ENCODE measurements at regions not wholly inside any gene's neighbourhood (a gene's known extent, or its start where the extent isn't known, plus 50 kb on each side); places are given as distances from the start of the nearest gene placed in this dataset.

- Histone ChIP-seq H3K27ac (no peak overlapping the region), H3K36me3 (ENCODE audit: low read depth, missing control alignments) (no peaks in the 10 kb centered on the region), H3K9me3 (no peaks in the 10 kb centered on the region), H3K4me1 (no peaks in the 10 kb centered on the region), H3K27me3 (no peaks in the 10 kb centered on the region), H3K4me3 (no peak overlapping the region)
- intact Hi-C loops (cut with DNase I; ENCODE audit: low total_unique reads) = no loop called here
- WGBS, 2 donors = 86 to 90% methylated on average over 12 of the region's 12 CpGs
- DNase-seq = no peak
- TF ChIP-seq, protein P1, sequence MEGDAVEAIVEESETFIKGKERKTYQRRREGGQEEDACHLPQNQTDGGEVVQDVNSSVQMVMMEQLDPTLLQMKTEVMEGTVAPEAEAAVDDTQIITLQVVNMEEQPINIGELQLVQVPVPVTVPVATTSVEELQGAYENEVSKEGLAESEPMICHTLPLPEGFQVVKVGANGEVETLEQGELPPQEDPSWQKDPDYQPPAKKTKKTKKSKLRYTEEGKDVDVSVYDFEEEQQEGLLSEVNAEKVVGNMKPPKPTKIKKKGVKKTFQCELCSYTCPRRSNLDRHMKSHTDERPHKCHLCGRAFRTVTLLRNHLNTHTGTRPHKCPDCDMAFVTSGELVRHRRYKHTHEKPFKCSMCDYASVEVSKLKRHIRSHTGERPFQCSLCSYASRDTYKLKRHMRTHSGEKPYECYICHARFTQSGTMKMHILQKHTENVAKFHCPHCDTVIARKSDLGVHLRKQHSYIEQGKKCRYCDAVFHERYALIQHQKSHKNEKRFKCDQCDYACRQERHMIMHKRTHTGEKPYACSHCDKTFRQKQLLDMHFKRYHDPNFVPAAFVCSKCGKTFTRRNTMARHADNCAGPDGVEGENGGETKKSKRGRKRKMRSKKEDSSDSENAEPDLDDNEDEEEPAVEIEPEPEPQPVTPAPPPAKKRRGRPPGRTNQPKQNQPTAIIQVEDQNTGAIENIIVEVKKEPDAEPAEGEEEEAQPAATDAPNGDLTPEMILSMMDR (IDR thresholded peaks at IDR 0.05) = no peak
- TF ChIP-seq POLR2A (IDR thresholded peaks at IDR 0.05) = no peak
Observed at GRCh38 chr6:33957131-33957891, 153.5 kb upstream of the MLN start.

- DNase-seq = no peak
- TF ChIP-seq, protein P1 (IDR thresholded peaks at IDR 0.05) = no peak
- TF ChIP-seq POLR2A (IDR thresholded peaks at IDR 0.05) = no peak
- 85 to 92% methylated on average over 11 to 13 of the region's 13 CpGs for WGBS, 2 donors
- H3K4me3 ChIP-seq = no peak overlapping the region
- H3K9me3 ChIP-seq = no peaks in the 10 kb centered on the region
- H3K27ac ChIP-seq = no peak overlapping the region
- no peaks in the 10 kb centered on the region for H3K4me1 ChIP-seq
- intact Hi-C loops (cut with DNase I; ENCODE audit: low total_unique reads) = no loop called here
- H3K36me3 ChIP-seq (ENCODE audit: low read depth, missing control alignments) = no peaks in the 10 kb centered on the region
- H3K27me3 ChIP-seq = no peaks in the 10 kb centered on the region
Observed at GRCh38 chr6:33956206-33956605, 152.4 kb upstream of the MLN start.

GRCh38 chr6:33955566-33955965 lies 151.8 kb upstream of the MLN start:
- no peaks in the 10 kb centered on the region for H3K27me3 ChIP-seq
- intact Hi-C loops (cut with DNase I; ENCODE audit: low total_unique reads) = no loop called here
- no peak for DNase-seq
- no peaks in the 10 kb centered on the region for H3K36me3 ChIP-seq (ENCODE audit: low read depth, missing control alignments)
- 94 to 95% methylated on average over 5 to 6 of the region's 6 CpGs for WGBS, 2 donors
- no peak overlapping the region for H3K27ac ChIP-seq
- no peaks in the 10 kb centered on the region for H3K9me3 ChIP-seq
- no peak for TF ChIP-seq POLR2A (IDR thresholded peaks at IDR 0.05)
- TF ChIP-seq, protein P1 (IDR thresholded peaks at IDR 0.05) = no peak
- no peaks in the 10 kb centered on the region for H3K4me1 ChIP-seq
- no peak overlapping the region for H3K4me3 ChIP-seq

GRCh38 chr6:33954453-33954852 lies 150.7 kb upstream of the MLN start:
- DNase-seq = no peak
- WGBS, 2 donors = 42 to 52% methylated on average over 2 to 3 of the region's 3 CpGs
- Histone ChIP-seq H3K36me3 (ENCODE audit: low read depth, missing control alignments) (no peaks in the 10 kb centered on the region), H3K27me3 (no peaks in the 10 kb centered on the region), H3K4me1 (no peaks in the 10 kb centered on the region), H3K4me3 (no peak overlapping the region), H3K9me3 (no peaks in the 10 kb centered on the region), H3K27ac (no peak overlapping the region)
- no peak for TF ChIP-seq POLR2A (IDR thresholded peaks at IDR 0.05)
- TF ChIP-seq, protein P1 (IDR thresholded peaks at IDR 0.05) = no peak
- intact Hi-C loops (cut with DNase I; ENCODE audit: low total_unique reads) = no loop called here

DNA sequence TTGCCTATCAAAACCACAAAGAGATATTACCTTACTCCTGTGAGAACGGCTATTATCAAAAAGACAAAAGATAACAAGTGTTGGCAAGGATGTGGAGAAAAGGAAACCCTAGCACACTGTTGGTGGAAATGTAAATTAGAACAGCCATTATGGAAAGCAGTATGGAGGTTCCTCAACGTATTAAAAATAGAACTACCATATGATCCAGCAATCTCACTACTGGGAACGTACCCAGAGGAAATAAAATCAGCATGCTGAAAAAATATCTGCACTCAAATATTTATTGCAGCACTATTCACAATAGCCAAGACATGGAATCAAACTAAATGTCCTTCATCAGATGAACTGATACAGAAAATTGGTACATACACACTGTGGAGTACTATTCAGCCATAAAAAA lies 149.4 kb upstream of the MLN start:
- Histone ChIP-seq H3K27ac (no peak overlapping the region), H3K27me3 (no peaks in the 10 kb centered on the region), H3K4me1 (no peaks in the 10 kb centered on the region), H3K36me3 (ENCODE audit: low read depth, missing control alignments) (no peaks in the 10 kb centered on the region), H3K9me3 (no peaks in the 10 kb centered on the region), H3K4me3 (no peak overlapping the region)
- TF ChIP-seq, protein P1 (IDR thresholded peaks at IDR 0.05) = no peak
- TF ChIP-seq POLR2A (IDR thresholded peaks at IDR 0.05) = no peak
- intact Hi-C loops (cut with DNase I; ENCODE audit: low total_unique reads) = no loop called here
- WGBS, 2 donors = 57% methylated on average over 3 of the region's 3 CpGs
- no peak for DNase-seq
